H1 (cell line): ENCODE measurements at regions not wholly inside any gene's neighbourhood (a gene's known extent, or its start where the extent isn't known, plus 50 kb on each side); places are given as distances from the start of the nearest gene placed in this dataset.

Experiments used
- CTCF ChIA-PET: fragments of 300-600 bp; sonication (Branson Sonifier 250); formaldehyde crosslinking; loops from one replicate; lab custom pipeline; 2021; ENCODE audit not compliant: partially characterized antibody; lab: Charles Lee
- POLR2A ChIA-PET: fragments of 300-600 bp; sonication (Branson Sonifier 250); formaldehyde crosslinking; loops from one replicate; lab custom pipeline; 2021; ENCODE audit warnings: inconsistent platforms; ENCODE audit not compliant: partially characterized antibody; lab: Charles Lee
- DNase-seq, 2 experiments: peaks; one replicate each; pipeline versions ENCODE4 v3.0.0 to v3.0.0-alpha.2; 2010 to 2022; ENCODE audit warnings: low spot score in 2 of 2, low read depth in 1 of 2, mixed read lengths in 1 of 2
- FAIRE-seq: peaks from 2 replicates; lab custom pipeline; 2011; peaks lifted over from hg19 to GRCh38; lab: Jason Lieb, UNC
- H2AFZ ChIP-seq: 2 replicates; pipeline ENCODE4 v1.8.1; 2012; ENCODE audit warnings: low read length, inconsistent platforms
- H2AK5ac ChIP-seq: 2 replicates; pipeline ENCODE4 v1.6.1; 2013; ENCODE audit warnings: low read depth, low read length
- H2BK120ac ChIP-seq: replicated peaks from 2 replicates; pipeline ENCODE3; 2013; ENCODE audit warnings: low read depth, low read length, inconsistent platforms
- H2BK12ac ChIP-seq: 2 replicates; pipeline ENCODE4 v1.6.1; 2013; ENCODE audit warnings: low read depth, low read length
- H2BK15ac ChIP-seq: 2 replicates; pipeline ENCODE4 v1.6.1; 2013; ENCODE audit warnings: low read length
- H2BK20ac ChIP-seq: 2 replicates; pipeline ENCODE4 v1.6.1; 2013; ENCODE audit warnings: low read length
- H2BK5ac ChIP-seq: 2 replicates; pipeline ENCODE4 v1.6.1; 2013; ENCODE audit warnings: low read depth, low read length
- H3K14ac ChIP-seq: 2 replicates; pipeline ENCODE4 v1.6.1; 2013; ENCODE audit warnings: inconsistent platforms; ENCODE audit not compliant: insufficient read length
- H3K18ac ChIP-seq: 2 replicates; pipeline ENCODE4 v1.6.1; 2013; ENCODE audit warnings: low read length; ENCODE audit errors: extremely low read depth
- H3K23ac ChIP-seq: 2 replicates; pipeline ENCODE4 v1.6.1; 2013; ENCODE audit warnings: inconsistent platforms; ENCODE audit not compliant: insufficient read length
- H3K23me2 ChIP-seq: 2 replicates; pipeline ENCODE4 v1.6.1; 2013; ENCODE audit warnings: low read depth, low read length
- H3K27ac ChIP-seq: 2 replicates; pipeline ENCODE4 v1.6.1; 2011; ENCODE audit warnings: low read depth, low read length, inconsistent platforms
- H3K27me3 ChIP-seq, 4 experiments: replicated peaks in 1 of 4; 1 replicate in 1 of 4; 2 replicates in 3 of 4; pipeline versions ENCODE4 v1.6.1 to v1.8.1; 2011 to 2013; ENCODE audit warnings: low read length in 3 of 4, mild to moderate bottlenecking in 3 of 4, inconsistent platforms in 2 of 4, mixed read lengths in 2 of 4, moderate library complexity in 1 of 4; ENCODE audit not compliant: control insufficient read depth in 3 of 4, insufficient read depth in 3 of 4; ENCODE audit errors: extremely low read depth in 1 of 4
- H3K36me3 ChIP-seq, 4 experiments: 2 replicates each; pipeline versions ENCODE4 v1.6.1 to v1.8.1; 2011 to 2013; ENCODE audit warnings: mild to moderate bottlenecking in 4 of 4, low read length in 3 of 4, moderate library complexity in 2 of 4, control low read depth in 1 of 4, inconsistent platforms in 1 of 4; ENCODE audit not compliant: insufficient read depth in 4 of 4, control insufficient read depth in 2 of 4
- H3K4ac ChIP-seq: replicated peaks from 2 replicates; pipeline ENCODE3; 2013; ENCODE audit warnings: low read length, low read depth, mixed read lengths, inconsistent platforms; ENCODE audit not compliant: insufficient read length
- H3K4me1 ChIP-seq, 4 experiments: replicated peaks in 1 of 4; 1 replicate in 1 of 4; 2 replicates in 3 of 4; pipeline versions ENCODE4 v1.6.1 to v1.8.1; 2011 to 2013; ENCODE audit warnings: low read length in 3 of 4, inconsistent platforms in 2 of 4, mixed read lengths in 1 of 4; ENCODE audit not compliant: insufficient read depth in 4 of 4, control insufficient read depth in 3 of 4
- H3K4me2 ChIP-seq, 2 experiments: 2 replicates each; pipeline versions ENCODE4 v1.6.1 to v1.8.1; 2011 to 2013; ENCODE audit warnings: low read depth in 2 of 2, low read length in 2 of 2, control low read depth in 1 of 2, inconsistent platforms in 1 of 2, mild to moderate bottlenecking in 1 of 2; ENCODE audit not compliant: insufficient read depth in 1 of 2
- H3K4me3 ChIP-seq, 4 experiments: fragments of 200-600, 300-600 bp in 1 of 4; sonication (generic), shearing (Covaris generic), sonication (Bioruptor Twin) in 1 of 4; 2 replicates each; pipeline versions ENCODE4 v1.5.1 to v1.8.1; 2011 to 2016; ENCODE audit warnings: low read length in 4 of 4, low read depth in 3 of 4, control low read depth in 2 of 4, inconsistent platforms in 2 of 4, mild to moderate bottlenecking in 2 of 4, mixed read lengths in 1 of 4, moderate library complexity in 1 of 4; ENCODE audit not compliant: insufficient read depth in 2 of 4; ENCODE audit errors: extremely low read depth in 1 of 4
- H3K56ac ChIP-seq: replicated peaks from 2 replicates; pipeline ENCODE3; 2013; ENCODE audit warnings: low read depth, mild to moderate bottlenecking, mixed read lengths, low read length, inconsistent platforms; ENCODE audit not compliant: insufficient read length
- H3K79me1 ChIP-seq: 2 replicates; pipeline ENCODE4 v1.6.1; 2013; ENCODE audit warnings: low read depth, low read length, control low read depth
- H3K79me2 ChIP-seq, 2 experiments: 2 replicates each; pipeline versions ENCODE4 v1.6.1 to v1.8.1; 2012 to 2013; ENCODE audit warnings: low read length in 2 of 2, mild to moderate bottlenecking in 2 of 2, inconsistent platforms in 1 of 2; ENCODE audit not compliant: insufficient read depth in 2 of 2, control insufficient read depth in 1 of 2
- H3K9ac ChIP-seq, 4 experiments: replicated peaks in 1 of 4; 1 replicate in 1 of 4; 2 replicates in 3 of 4; pipeline versions ENCODE4 v1.6.1 to v1.8.1; 2011 to 2013; ENCODE audit warnings: low read depth in 3 of 4, low read length in 3 of 4, control low read depth in 2 of 4, mild to moderate bottlenecking in 2 of 4, moderate library complexity in 2 of 4, inconsistent platforms in 1 of 4; ENCODE audit errors: extremely low read depth in 1 of 4
- H3K9me3 ChIP-seq, 2 experiments: 2 replicates each; pipeline versions ENCODE4 v1.6.1 to v1.8.1; 2012 to 2013; ENCODE audit warnings: mild to moderate bottlenecking in 2 of 2, moderate library complexity in 2 of 2, control low read depth in 1 of 2, inconsistent platforms in 1 of 2, low read depth in 1 of 2, low read length in 1 of 2, mixed read lengths in 1 of 2; ENCODE audit not compliant: insufficient read depth in 2 of 2
- H4K20me1 ChIP-seq, 2 experiments: replicated peaks in 1 of 2; 2 replicates each; pipeline versions ENCODE3 to v1.8.1; 2011 to 2013; ENCODE audit warnings: inconsistent platforms in 2 of 2, low read length in 2 of 2, mild to moderate bottlenecking in 1 of 2; ENCODE audit not compliant: insufficient read depth in 2 of 2, control insufficient read depth in 1 of 2
- H4K5ac ChIP-seq: 2 replicates; pipeline ENCODE4 v1.6.1; 2013; ENCODE audit warnings: low read length, low read depth, mixed read lengths, inconsistent platforms; ENCODE audit not compliant: insufficient read length
- H4K8ac ChIP-seq: 2 replicates; pipeline ENCODE4 v1.8.0; 2013; ENCODE audit warnings: mild to moderate bottlenecking, moderate library complexity, low read length, inconsistent platforms; ENCODE audit not compliant: insufficient read depth; ENCODE audit errors: extremely low read depth
- H4K91ac ChIP-seq: replicated peaks from 2 replicates; pipeline ENCODE3; 2013; ENCODE audit warnings: low read length, mixed read lengths, inconsistent platforms; ENCODE audit not compliant: insufficient read length
- BACH1 ChIP-seq: IDR thresholded peaks from 2 replicates; pipeline ENCODE4 v1.6.1; 2012; ENCODE audit warnings: low read length, improper control_type of control experiment
- CTBP2 ChIP-seq: IDR thresholded peaks from 2 replicates; pipeline ENCODE4 v1.7.0; 2011; ENCODE audit warnings: borderline replicate concordance, mild to moderate bottlenecking, moderate library complexity, mixed read lengths, low read length; ENCODE audit not compliant: insufficient read depth, insufficient read length
- HDAC6 ChIP-seq: IDR thresholded peaks from one replicate; pipeline ENCODE4 v1.7.1; 2012; ENCODE audit warnings: low read depth, mild to moderate bottlenecking, inconsistent platforms, low read length, moderate library complexity
- KDM4A ChIP-seq: IDR thresholded peaks from one replicate; pipeline ENCODE4 v1.7.1; 2012; ENCODE audit warnings: low read depth, mild to moderate bottlenecking, moderate library complexity, low read length, inconsistent platforms; ENCODE audit not compliant: severe bottlenecking
- MAX ChIP-seq: IDR thresholded peaks from 2 replicates; pipeline ENCODE4 v1.6.1; 2012; ENCODE audit warnings: inconsistent platforms
- SIN3A ChIP-seq, 2 experiments: IDR thresholded peaks in 1 of 2; conservative IDR thresholded peaks in 1 of 2; 2 replicates each; pipeline ENCODE4 v1.6.1; 2011 to 2012; ENCODE audit warnings: low read length in 2 of 2, improper control_type of control experiment in 1 of 2, low read depth in 1 of 2, mild to moderate bottlenecking in 1 of 2
- SUZ12 ChIP-seq: fragments of 200-600 bp; sonication (generic); IDR thresholded peaks from 2 replicates; pipeline ENCODE4 v1.6.1; 2012; ENCODE audit warnings: mild to moderate bottlenecking, inconsistent platforms, low read length, moderate library complexity, mixed read lengths

GRCh38 chr12:45166056-45166455 is 49.8 kb upstream of the ANO6 start:
- Histone ChIP-seq H3K23ac (no peak overlapping the region), H3K4me2 (no peak overlapping the region), H2BK12ac (no peak overlapping the region), H3K4ac (no peak overlapping the region), H2AFZ (no peak overlapping the region), H3K9me3 (no peaks in the 10 kb centered on the region), H2BK120ac (no peak overlapping the region), H3K9ac (no peak overlapping the region), H4K8ac (no peak overlapping the region), H3K18ac (no peak overlapping the region), H3K4me3 (no peak overlapping the region), H4K5ac (no peak overlapping the region), H4K91ac (no peak overlapping the region), H2BK15ac (no peak overlapping the region), H3K27ac (no peak overlapping the region), H2AK5ac (no peak overlapping the region), H3K56ac (no peak overlapping the region), H3K4me1 (no peaks in the 10 kb centered on the region), H4K20me1 (no peaks in the 10 kb centered on the region), H3K79me2 (no peaks in the 10 kb centered on the region), H3K14ac (no peak overlapping the region), H3K36me3 (no peaks in the 10 kb centered on the region), H2BK20ac (no peak overlapping the region), H3K23me2 (no peaks in the 10 kb centered on the region), H3K79me1 (no peaks in the 10 kb centered on the region), H3K27me3 (no peaks in the 10 kb centered on the region), H2BK5ac (no peak overlapping the region)
- FAIRE-seq (no peak), DNase-seq (no peak)
- ChIA-PET POLR2A (interaction anchor here (1.6 kb wide), 1 partner anchor 50 kb away, joined by 4 read pairs; the partner anchor contains the start of gene ANO6), CTCF (interaction anchor here (0.8 to 2.6 kb wide), 4 partner anchors 34 to 223 kb away, joined by 3 to 8 read pairs (median 4); no protein-coding TSS in a partner anchor)
- no peak for TF ChIP-seq MAX
- no peak for TF ChIP-seq SIN3A (conservative IDR thresholded peaks at IDR 0.05 in 1 of 2, IDR thresholded peaks at IDR 0.05 in 1 of 2; ENCODE audit: low read depth in 1 of 2, low read length in 2 of 2)
- no peak for TF ChIP-seq SUZ12
- TF ChIP-seq CTBP2: no peak
- no peak for TF ChIP-seq BACH1
- no peak for TF ChIP-seq KDM4A
- TF ChIP-seq HDAC6: no peak
